Neural cell (in vitro differentiated cells): ENCODE measurements at regions not wholly inside any gene's neighbourhood (a gene's known extent, or its start where the extent isn't known, plus 50 kb on each side); places are given as distances from the start of the nearest gene placed in this dataset.

Source experiments
- H2AFZ ChIP-seq: fragments of 200-600, 300-800 bp; sonication (generic), shearing (Covaris generic); 2 replicates; pipeline ENCODE4 v1.6.0; 2014; ENCODE audit warnings: low read depth, mild to moderate bottlenecking, antibody characterized with exemption, low read length, moderate library complexity
- H3F3A ChIP-seq: fragments of 200-600 bp; shearing (Covaris generic); 2 replicates; pipeline ENCODE4 v1.6.1; 2016; ENCODE audit warnings: mild to moderate bottlenecking, moderate library complexity, mixed read lengths, antibody characterized with exemption, low read length; ENCODE audit not compliant: insufficient read depth, poor library complexity, severe bottlenecking
- H3K27ac ChIP-seq: fragments of 200-600, 300-800 bp; sonication (generic), shearing (Covaris generic); 2 replicates; pipeline ENCODE4 v1.5.1; 2014; ENCODE audit warnings: mild to moderate bottlenecking, low read length, moderate library complexity
- H3K27me3 ChIP-seq: fragments of 300-800, 200-600 bp; sonication (generic), shearing (Covaris generic); 2 replicates; pipeline ENCODE4 v1.6.0; 2014; ENCODE audit warnings: mild to moderate bottlenecking, low read depth, low read length, moderate library complexity; ENCODE audit not compliant: insufficient read depth
- H3K36me3 ChIP-seq: fragments of 300-800, 200-600 bp; sonication (generic), shearing (Covaris generic); 2 replicates; pipeline ENCODE4 v1.5.1; 2014; ENCODE audit warnings: mild to moderate bottlenecking, antibody characterized with exemption, low read length, moderate library complexity; ENCODE audit not compliant: insufficient read depth
- H3K4me2 ChIP-seq: fragments of 300-800, 200-600 bp; sonication (generic), shearing (Covaris generic); 2 replicates; pipeline ENCODE4 v1.6.0; 2014; ENCODE audit warnings: mild to moderate bottlenecking, low read length
- H3K4me3 ChIP-seq: fragments of 300-800, 200-600 bp; sonication (generic), shearing (Covaris generic); 2 replicates; pipeline ENCODE4 v1.5.1; 2014; ENCODE audit warnings: mild to moderate bottlenecking, low read length, moderate library complexity
- H3K79me2 ChIP-seq: fragments of 200-600 bp; shearing (Covaris generic); replicated peaks from 2 replicates; pipeline ENCODE4 v1.6.0; 2014; ENCODE audit warnings: mild to moderate bottlenecking, low read length, moderate library complexity; ENCODE audit not compliant: insufficient read depth
- H3K9ac ChIP-seq: fragments of 300-800, 200-600 bp; sonication (generic), shearing (Covaris generic); 2 replicates; pipeline ENCODE4 v1.6.1; 2016; ENCODE audit warnings: mild to moderate bottlenecking, low read length, mixed read lengths
- H3K9me2 ChIP-seq: fragments of 200-600 bp; shearing (Covaris generic); 2 replicates; pipeline ENCODE4 v1.6.1; 2016; ENCODE audit warnings: mild to moderate bottlenecking, low read length, mixed read lengths; ENCODE audit not compliant: insufficient read depth
- H3K9me3 ChIP-seq: fragments of 200-600, 300-800 bp; sonication (generic), shearing (Covaris generic); 2 replicates; pipeline ENCODE4 v1.6.1; 2016; ENCODE audit warnings: mild to moderate bottlenecking, mixed run types, low read length, moderate library complexity, mixed read lengths
- H4K20me1 ChIP-seq: fragments of 200-600 bp; shearing (Covaris generic); 2 replicates; pipeline ENCODE4 v1.6.1; 2016; ENCODE audit warnings: mild to moderate bottlenecking, mixed run types; ENCODE audit not compliant: insufficient read depth
- EP300 ChIP-seq: fragments of 450-650 bp; conservative IDR thresholded peaks from 2 replicates; pipeline ENCODE4 v1.6.1; 2014; ENCODE audit warnings: antibody characterized with exemption, mild to moderate bottlenecking, moderate library complexity; ENCODE audit not compliant: poor library complexity, severe bottlenecking
- EZH2 ChIP-seq: fragments of 200-600, 300-800 bp; shearing (Covaris generic), sonication (generic); IDR thresholded peaks from 2 replicates; pipeline ENCODE4 v1.6.1; 2014; ENCODE audit warnings: antibody characterized with exemption, low read length, borderline replicate concordance, mild to moderate bottlenecking; ENCODE audit not compliant: insufficient read depth, poor library complexity, severe bottlenecking
- MXI1 ChIP-seq: fragments of 450-650 bp; conservative IDR thresholded peaks from 2 replicates; pipeline ENCODE4 v1.6.1; 2014; ENCODE audit warnings: antibody characterized with exemption, mild to moderate bottlenecking; ENCODE audit not compliant: poor library complexity, severe bottlenecking
- POLR2AphosphoS5 ChIP-seq: IDR thresholded peaks from 2 replicates; pipeline ENCODE4 v1.6.1; 2012
- RAD21 ChIP-seq: fragments of 450-650 bp; conservative IDR thresholded peaks from 2 replicates; pipeline ENCODE4 v1.6.1; 2014; ENCODE audit warnings: antibody characterized with exemption, mild to moderate bottlenecking, moderate library complexity
- SMC3 ChIP-seq: fragments of 450-650 bp; conservative IDR thresholded peaks from 2 replicates; pipeline ENCODE4 v1.6.1; 2014; ENCODE audit warnings: antibody characterized with exemption, mild to moderate bottlenecking, moderate library complexity; ENCODE audit not compliant: poor library complexity
- TAF1 ChIP-seq: IDR thresholded peaks from 2 replicates; pipeline ENCODE4 v1.6.1; 2012; ENCODE audit warnings: low read depth
- TF ChIP-seq, protein P1 (sequence below): fragments of 450-650 bp; IDR thresholded peaks from 2 replicates; pipeline ENCODE4 v1.5.1; 2014; ENCODE audit warnings: antibody characterized with exemption, mild to moderate bottlenecking, moderate library complexity; ENCODE audit not compliant: poor library complexity, severe bottlenecking
- TF ChIP-seq, protein P2 (sequence below): IDR thresholded peaks from 2 replicates; pipeline ENCODE4 v1.6.1; 2012; ENCODE audit warnings: borderline replicate concordance

GRCh38 chr7:116423499-116423898, 76.0 kb upstream of the CAV2 start:
- Histone ChIP-seq H3K9me2 (no peaks in the 10 kb centered on the region), H3K4me2 (no peak overlapping the region), H3K79me2 (no peaks in the 10 kb centered on the region), H3F3A (no peaks in the 10 kb centered on the region), H4K20me1 (no peaks in the 10 kb centered on the region), H2AFZ (no peak overlapping the region), H3K9ac (no peak overlapping the region), H3K27ac (no peak overlapping the region), H3K27me3 (no peaks in the 10 kb centered on the region), H3K36me3 (no peaks in the 10 kb centered on the region), H3K9me3 (no peaks in the 10 kb centered on the region), H3K4me3 (no peak overlapping the region)
- no peak for TF ChIP-seq SMC3
- no peak for TF ChIP-seq MXI1
- no peak for TF ChIP-seq POLR2AphosphoS5
- TF ChIP-seq, protein P1, sequence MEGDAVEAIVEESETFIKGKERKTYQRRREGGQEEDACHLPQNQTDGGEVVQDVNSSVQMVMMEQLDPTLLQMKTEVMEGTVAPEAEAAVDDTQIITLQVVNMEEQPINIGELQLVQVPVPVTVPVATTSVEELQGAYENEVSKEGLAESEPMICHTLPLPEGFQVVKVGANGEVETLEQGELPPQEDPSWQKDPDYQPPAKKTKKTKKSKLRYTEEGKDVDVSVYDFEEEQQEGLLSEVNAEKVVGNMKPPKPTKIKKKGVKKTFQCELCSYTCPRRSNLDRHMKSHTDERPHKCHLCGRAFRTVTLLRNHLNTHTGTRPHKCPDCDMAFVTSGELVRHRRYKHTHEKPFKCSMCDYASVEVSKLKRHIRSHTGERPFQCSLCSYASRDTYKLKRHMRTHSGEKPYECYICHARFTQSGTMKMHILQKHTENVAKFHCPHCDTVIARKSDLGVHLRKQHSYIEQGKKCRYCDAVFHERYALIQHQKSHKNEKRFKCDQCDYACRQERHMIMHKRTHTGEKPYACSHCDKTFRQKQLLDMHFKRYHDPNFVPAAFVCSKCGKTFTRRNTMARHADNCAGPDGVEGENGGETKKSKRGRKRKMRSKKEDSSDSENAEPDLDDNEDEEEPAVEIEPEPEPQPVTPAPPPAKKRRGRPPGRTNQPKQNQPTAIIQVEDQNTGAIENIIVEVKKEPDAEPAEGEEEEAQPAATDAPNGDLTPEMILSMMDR: no peak
- TF ChIP-seq EP300: no peak
- no peak for TF ChIP-seq RAD21
- no peak for TF ChIP-seq EZH2
- TF ChIP-seq TAF1: no peak

- Histone ChIP-seq H3F3A (no peaks in the 10 kb centered on the region), H3K27me3 (no peaks in the 10 kb centered on the region), H3K9me3 (no peaks in the 10 kb centered on the region), H3K4me3 (no peak overlapping the region), H2AFZ (no peak overlapping the region), H3K9me2 (no peaks in the 10 kb centered on the region), H3K36me3 (no peaks in the 10 kb centered on the region), H3K4me2 (no peak overlapping the region), H3K79me2 (no peaks in the 10 kb centered on the region), H3K9ac (no peak overlapping the region), H4K20me1 (no peaks in the 10 kb centered on the region), H3K27ac (no peak overlapping the region)
- TF ChIP-seq RAD21 (no peak), SMC3 (no peak), TAF1 (no peak), MXI1 (no peak), EZH2 (no peak), EP300 (no peak), POLR2AphosphoS5 (no peak)
- TF ChIP-seq, protein P1: no peak
- TF ChIP-seq, protein P2, sequence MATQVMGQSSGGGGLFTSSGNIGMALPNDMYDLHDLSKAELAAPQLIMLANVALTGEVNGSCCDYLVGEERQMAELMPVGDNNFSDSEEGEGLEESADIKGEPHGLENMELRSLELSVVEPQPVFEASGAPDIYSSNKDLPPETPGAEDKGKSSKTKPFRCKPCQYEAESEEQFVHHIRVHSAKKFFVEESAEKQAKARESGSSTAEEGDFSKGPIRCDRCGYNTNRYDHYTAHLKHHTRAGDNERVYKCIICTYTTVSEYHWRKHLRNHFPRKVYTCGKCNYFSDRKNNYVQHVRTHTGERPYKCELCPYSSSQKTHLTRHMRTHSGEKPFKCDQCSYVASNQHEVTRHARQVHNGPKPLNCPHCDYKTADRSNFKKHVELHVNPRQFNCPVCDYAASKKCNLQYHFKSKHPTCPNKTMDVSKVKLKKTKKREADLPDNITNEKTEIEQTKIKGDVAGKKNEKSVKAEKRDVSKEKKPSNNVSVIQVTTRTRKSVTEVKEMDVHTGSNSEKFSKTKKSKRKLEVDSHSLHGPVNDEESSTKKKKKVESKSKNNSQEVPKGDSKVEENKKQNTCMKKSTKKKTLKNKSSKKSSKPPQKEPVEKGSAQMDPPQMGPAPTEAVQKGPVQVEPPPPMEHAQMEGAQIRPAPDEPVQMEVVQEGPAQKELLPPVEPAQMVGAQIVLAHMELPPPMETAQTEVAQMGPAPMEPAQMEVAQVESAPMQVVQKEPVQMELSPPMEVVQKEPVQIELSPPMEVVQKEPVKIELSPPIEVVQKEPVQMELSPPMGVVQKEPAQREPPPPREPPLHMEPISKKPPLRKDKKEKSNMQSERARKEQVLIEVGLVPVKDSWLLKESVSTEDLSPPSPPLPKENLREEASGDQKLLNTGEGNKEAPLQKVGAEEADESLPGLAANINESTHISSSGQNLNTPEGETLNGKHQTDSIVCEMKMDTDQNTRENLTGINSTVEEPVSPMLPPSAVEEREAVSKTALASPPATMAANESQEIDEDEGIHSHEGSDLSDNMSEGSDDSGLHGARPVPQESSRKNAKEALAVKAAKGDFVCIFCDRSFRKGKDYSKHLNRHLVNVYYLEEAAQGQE: no peak
These were observed 73.8 kb upstream of the CAV2 start for GRCh38 chr7:116425647-116426209.
